ENCODE measurements at regions not wholly inside any gene's neighbourhood (a gene's known extent, or its start where the extent isn't known, plus 50 kb on each side); places are given as distances from the start of the nearest gene placed in this dataset.

- no peak overlapping the region for H3K4me3 ChIP-seq (replicated peaks in 1 of 3; ENCODE audit: low read depth in 2 of 3, low read length in 3 of 3)
- Mint-ChIP-seq H3K4me3 (no peak overlapping the region), H3K27ac (no peak overlapping the region), H3K27me3 (ENCODE audit: low read depth in 3 of 3) (peaks cover 0 to 4% (median 0%) of the 10 kb centered on the region in 3 donors), H3K4me1 (no peaks in the 10 kb centered on the region), H3K36me3 (no peaks in the 10 kb centered on the region), H3K9me3 (peaks cover 0 to 4% (median 1%) of the 10 kb centered on the region in 7 donors)
- H2AFZ ChIP-seq (ENCODE audit: insufficient read depth, low read depth, low read length, poor library complexity, severe bottlenecking) = no peak overlapping the region
- no peak overlapping the region for H3K4me2 ChIP-seq (replicated peaks; ENCODE audit: extremely low read depth, low read length, poor library complexity, severe bottlenecking)
- no peaks in the 10 kb centered on the region for H3K4me1 ChIP-seq (ENCODE audit: control insufficient read depth in 1 of 2, insufficient read depth in 2 of 2, low read length in 2 of 2)
- H4K20me1 ChIP-seq (ENCODE audit: insufficient read depth, low read length) = no peaks in the 10 kb centered on the region
- intact Hi-C loops (cut with micrococcal nuclease) = no loop called here
- H3K9me3 ChIP-seq (replicated peaks in 1 of 2; ENCODE audit: control insufficient read depth in 1 of 2, insufficient read depth in 1 of 2, low read length in 2 of 2) = peaks cover 0 to 2% of the 10 kb centered on the region in 2 donors
- WGBS (ENCODE audit: insufficient coverage) = no CpG with 5 or more reads among the region's 2 CpGs
- H3K36me3 ChIP-seq (replicated peaks in 1 of 2; ENCODE audit: control insufficient read depth in 1 of 2, insufficient read depth in 2 of 2, low read length in 2 of 2) = no peaks in the 10 kb centered on the region
- TF ChIP-seq, protein P1, sequence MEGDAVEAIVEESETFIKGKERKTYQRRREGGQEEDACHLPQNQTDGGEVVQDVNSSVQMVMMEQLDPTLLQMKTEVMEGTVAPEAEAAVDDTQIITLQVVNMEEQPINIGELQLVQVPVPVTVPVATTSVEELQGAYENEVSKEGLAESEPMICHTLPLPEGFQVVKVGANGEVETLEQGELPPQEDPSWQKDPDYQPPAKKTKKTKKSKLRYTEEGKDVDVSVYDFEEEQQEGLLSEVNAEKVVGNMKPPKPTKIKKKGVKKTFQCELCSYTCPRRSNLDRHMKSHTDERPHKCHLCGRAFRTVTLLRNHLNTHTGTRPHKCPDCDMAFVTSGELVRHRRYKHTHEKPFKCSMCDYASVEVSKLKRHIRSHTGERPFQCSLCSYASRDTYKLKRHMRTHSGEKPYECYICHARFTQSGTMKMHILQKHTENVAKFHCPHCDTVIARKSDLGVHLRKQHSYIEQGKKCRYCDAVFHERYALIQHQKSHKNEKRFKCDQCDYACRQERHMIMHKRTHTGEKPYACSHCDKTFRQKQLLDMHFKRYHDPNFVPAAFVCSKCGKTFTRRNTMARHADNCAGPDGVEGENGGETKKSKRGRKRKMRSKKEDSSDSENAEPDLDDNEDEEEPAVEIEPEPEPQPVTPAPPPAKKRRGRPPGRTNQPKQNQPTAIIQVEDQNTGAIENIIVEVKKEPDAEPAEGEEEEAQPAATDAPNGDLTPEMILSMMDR (IDR thresholded peaks at IDR 0.05) = no peak
- DNase-seq = no peak
- no peaks in the 10 kb centered on the region for H3K79me2 ChIP-seq (ENCODE audit: insufficient read depth, low read length)
- H3K27ac ChIP-seq (ENCODE audit: low read depth in 1 of 2, low read length in 2 of 2) = no peak overlapping the region
- no peaks in the 10 kb centered on the region for H3K27me3 ChIP-seq (ENCODE audit: control insufficient read depth in 2 of 2, insufficient read depth in 2 of 2, low read length in 2 of 2)
- H3K9ac ChIP-seq (ENCODE audit: insufficient read depth, low read length, poor library complexity, severe bottlenecking) = no peak overlapping the region
These were observed 139.5 kb upstream of the LRP1B start for GRCh38 chr2:142270291-142270690.

- WGBS (ENCODE audit: insufficient coverage) = 100% methylated on average over 4 of the region's 5 CpGs
- Histone ChIP-seq H3K79me2 (ENCODE audit: insufficient read depth, low read length) (no peaks in the 10 kb centered on the region), H2AFZ (ENCODE audit: insufficient read depth, low read depth, low read length, poor library complexity, severe bottlenecking) (no peak overlapping the region), H3K4me1 (ENCODE audit: control insufficient read depth in 1 of 2, insufficient read depth in 2 of 2, low read length in 2 of 2) (no peaks in the 10 kb centered on the region), H3K27ac (ENCODE audit: low read depth in 1 of 2, low read length in 2 of 2) (no peak overlapping the region), H4K20me1 (ENCODE audit: insufficient read depth, low read length) (no peaks in the 10 kb centered on the region), H3K9ac (ENCODE audit: insufficient read depth, low read length, poor library complexity, severe bottlenecking) (no peak overlapping the region), H3K36me3 (replicated peaks in 1 of 2; ENCODE audit: control insufficient read depth in 1 of 2, insufficient read depth in 2 of 2, low read length in 2 of 2) (no peaks in the 10 kb centered on the region), H3K4me2 (replicated peaks; ENCODE audit: extremely low read depth, low read length, poor library complexity, severe bottlenecking) (no peak overlapping the region), H3K27me3 (ENCODE audit: control insufficient read depth in 2 of 2, insufficient read depth in 2 of 2, low read length in 2 of 2) (no peaks in the 10 kb centered on the region), H3K9me3 (replicated peaks in 1 of 2; ENCODE audit: control insufficient read depth in 1 of 2, insufficient read depth in 1 of 2, low read length in 2 of 2) (peaks cover 0 to 11% of the 10 kb centered on the region in 2 donors), H3K4me3 (replicated peaks in 1 of 3; ENCODE audit: low read depth in 2 of 3, low read length in 3 of 3) (no peak overlapping the region)
- Mint-ChIP-seq H3K27ac (no peak overlapping the region), H3K9me3 (peaks cover 2 to 10% (median 7%) of the 10 kb centered on the region in 7 donors), H3K36me3 (no peaks in the 10 kb centered on the region), H3K4me1 (no peaks in the 10 kb centered on the region), H3K27me3 (ENCODE audit: low read depth in 3 of 3) (peaks cover 0 to 4% (median 2%) of the 10 kb centered on the region in 3 donors), H3K4me3 (no peak overlapping the region)
- TF ChIP-seq, protein P1 (IDR thresholded peaks at IDR 0.05) = no peak
- no peak for DNase-seq
- intact Hi-C loops (cut with micrococcal nuclease) = no loop called here
These were observed 128.5 kb upstream of the LRP1B start for GRCh38 chr2:142259356-142259755.
